CD4-positive, alpha-beta T cell (primary cell): ENCODE measurements at regions not wholly inside any gene's neighbourhood (a gene's known extent, or its start where the extent isn't known, plus 50 kb on each side); places are given as distances from the start of the nearest gene placed in this dataset.

Experiments
- ATAC-seq: fragments of 200-7000 bp; cut with Tn5 transposase; one replicate; pipeline ENCODE4 v1.10.0; 2022; ENCODE audit warnings: mild to moderate bottlenecking; ENCODE audit not compliant: poor library complexity
- CTCF ChIA-PET: fragments of 350-600 bp; sonication (Branson Sonifier 250); formaldehyde crosslinking; loops from one replicate; lab custom pipeline; 2021; ENCODE audit warnings: antibody characterized with exemption, inconsistent platforms; lab: Charles Lee
- POLR2A ChIA-PET: fragments of 350-600 bp; sonication (Branson Sonifier 250); formaldehyde crosslinking; loops from one replicate; lab custom pipeline; 2021; ENCODE audit warnings: antibody characterized with exemption, inconsistent platforms; lab: Charles Lee
- DNase-seq, 14 experiments: peaks; one replicate each; pipeline ENCODE4 v3.0.0-alpha.2; 2013 to 2020; ENCODE audit warnings: mixed read lengths in 2 of 14
- H3K27ac ChIP-seq, 2 donors: one replicate each; pipeline versions ENCODE4 v1.5.1 to v1.7.0; 2013; ENCODE audit warnings: low read length in 2 of 2, low read depth in 1 of 2, mild to moderate bottlenecking in 1 of 2
- H3K27me3 ChIP-seq, 2 experiments: 1 replicate in 1 of 2; 2 replicates in 1 of 2; pipeline versions ENCODE4 v1.6.1 to v1.7.0; 2013; ENCODE audit warnings: low read length in 2 of 2, control low read depth in 1 of 2, mild to moderate bottlenecking in 1 of 2, moderate library complexity in 1 of 2; ENCODE audit not compliant: insufficient read depth in 2 of 2, control insufficient read depth in 1 of 2
- H3K36me3 ChIP-seq: one replicate; pipeline ENCODE4 v1.6.1; 2013; ENCODE audit warnings: low read length, control low read depth; ENCODE audit not compliant: insufficient read depth
- H3K4me1 ChIP-seq: one replicate; pipeline ENCODE4 v1.6.1; 2013; ENCODE audit warnings: low read length, control low read depth; ENCODE audit not compliant: insufficient read depth
- H3K4me3 ChIP-seq: one replicate; pipeline ENCODE4 v1.5.1; 2013; ENCODE audit warnings: mild to moderate bottlenecking, low read length, moderate library complexity
- H3K9me3 ChIP-seq, 2 experiments: 1 replicate in 1 of 2; 2 replicates in 1 of 2; pipeline versions ENCODE4 v1.6.1 to v1.7.0; 2013; ENCODE audit warnings: low read length in 2 of 2, mild to moderate bottlenecking in 2 of 2, control low read depth in 1 of 2, moderate library complexity in 1 of 2; ENCODE audit not compliant: control insufficient read depth in 1 of 2, insufficient read depth in 1 of 2
- H3K27ac Mint-ChIP-seq: one replicate; pipeline ENCODE4 v1.8.0; 2020; ENCODE audit warnings: mixed read lengths
- H3K27me3 Mint-ChIP-seq: one replicate; pipeline ENCODE4 v1.8.0; 2021; ENCODE audit warnings: mixed read lengths
- H3K36me3 Mint-ChIP-seq: one replicate; pipeline ENCODE4 v1.8.0; 2021; ENCODE audit warnings: low read depth, mixed read lengths
- H3K4me1 Mint-ChIP-seq: one replicate; pipeline ENCODE4 v1.8.0; 2021; ENCODE audit warnings: low read depth, mixed read lengths
- H3K4me3 Mint-ChIP-seq: one replicate; pipeline ENCODE4 v1.8.0; 2020; ENCODE audit warnings: mild to moderate bottlenecking, mixed read lengths
- H3K9me3 Mint-ChIP-seq: one replicate; pipeline ENCODE4 v1.8.0; 2020; ENCODE audit warnings: mixed read lengths
- CTCF ChIP-seq: fragments of 200-600 bp; IDR thresholded peaks from one replicate; pipeline ENCODE4 v1.8.0; 2022; ENCODE audit warnings: antibody characterized with exemption, mild to moderate bottlenecking
- intact Hi-C, 2 experiments: fragments of 100-400 bp; cut with DNase I in 1 of 2; cut with micrococcal nuclease in 1 of 2; formaldehyde crosslinking; loops; one replicate each; pipeline versions ENCODE4 v1.15.1 to v1.9.0; 2023 to 2025; cut with DNase I, micrococcal nuclease

- no peak for TF ChIP-seq CTCF
- ChIA-PET POLR2A (no interaction called here), CTCF (no interaction called here)
- H3K27me3 ChIP-seq = no peaks in the 10 kb centered on the region
- no peaks in the 10 kb centered on the region for H3K9me3 Mint-ChIP-seq
- no peak overlapping the region for H3K27ac Mint-ChIP-seq
- peaks cover 0 to 2% of the 10 kb centered on the region in 2 experiments for H3K9me3 ChIP-seq
- no peaks in the 10 kb centered on the region for H3K36me3 ChIP-seq
- H3K27me3 Mint-ChIP-seq = no peaks in the 10 kb centered on the region
- no peaks in the 10 kb centered on the region for H3K36me3 Mint-ChIP-seq
- DNase-seq (no peak), ATAC-seq (no peak)
- intact Hi-C loops = no loop called here
- no peaks in the 10 kb centered on the region for H3K4me1 ChIP-seq
- no peak overlapping the region for H3K4me3 Mint-ChIP-seq
- H3K27ac ChIP-seq = no peak overlapping the region
- H3K4me1 Mint-ChIP-seq = no peaks in the 10 kb centered on the region
- H3K4me3 ChIP-seq = no peak overlapping the region
These were observed 306.3 kb upstream of the RGS18 start for GRCh38 chr1:191851799-191852595.

DNA sequence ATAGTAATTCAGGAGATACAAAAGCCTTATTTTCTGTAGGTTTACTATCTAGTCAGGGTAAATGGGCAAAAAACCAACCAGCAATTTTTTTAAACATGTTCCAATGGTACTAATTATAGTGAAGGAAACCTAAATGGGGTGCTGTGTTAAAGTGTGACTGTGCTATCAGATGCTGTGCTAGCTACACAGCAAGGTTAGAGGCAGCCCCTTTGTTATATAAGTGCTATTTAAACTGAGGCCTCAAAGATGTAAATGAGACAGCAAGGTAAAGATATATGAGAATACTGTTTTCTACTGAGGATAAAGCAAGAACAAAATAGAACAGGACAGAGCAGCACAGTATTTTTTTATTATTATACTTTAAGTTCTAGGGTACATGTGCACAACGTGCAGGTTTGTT is 305.4 kb upstream of the RGS18 start:
- ATAC-seq (no peak), DNase-seq (no peak)
- no peaks in the 10 kb centered on the region for H3K4me1 Mint-ChIP-seq
- H3K27ac Mint-ChIP-seq = no peak overlapping the region
- H3K4me3 ChIP-seq = no peak overlapping the region
- no peaks in the 10 kb centered on the region for H3K36me3 ChIP-seq
- no peaks in the 10 kb centered on the region for H3K27me3 Mint-ChIP-seq
- H3K4me1 ChIP-seq = no peaks in the 10 kb centered on the region
- POLR2A ChIA-PET = no interaction called here
- no peaks in the 10 kb centered on the region for H3K9me3 ChIP-seq
- H3K27me3 ChIP-seq = no peaks in the 10 kb centered on the region
- H3K27ac ChIP-seq = no peak overlapping the region
- CTCF ChIA-PET = no interaction called here
- no peaks in the 10 kb centered on the region for H3K9me3 Mint-ChIP-seq
- TF ChIP-seq CTCF = no peak
- H3K4me3 Mint-ChIP-seq = no peak overlapping the region
- intact Hi-C loops = no loop called here
- H3K36me3 Mint-ChIP-seq = no peaks in the 10 kb centered on the region

DNA sequence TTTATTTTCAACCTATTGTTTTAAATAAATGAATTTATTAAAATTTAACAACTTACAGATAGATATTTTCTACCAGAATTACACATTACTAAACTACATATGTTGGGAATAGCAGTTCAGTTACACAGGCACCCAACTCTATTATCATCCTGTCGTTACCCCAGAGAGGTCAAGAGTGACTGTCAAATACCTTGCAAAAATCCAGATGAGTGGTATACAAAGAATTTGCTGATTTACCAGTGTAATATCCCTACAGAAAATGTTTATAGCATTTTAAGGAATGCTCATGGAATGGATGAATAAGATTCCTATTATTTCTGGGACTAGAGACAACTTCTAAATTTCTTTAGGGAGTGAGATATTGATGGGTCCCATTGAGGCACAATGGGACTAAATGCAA is 300.7 kb upstream of the RGS18 start:
- Mint-ChIP-seq H3K36me3 (no peaks in the 10 kb centered on the region), H3K9me3 (no peaks in the 10 kb centered on the region), H3K27me3 (no peaks in the 10 kb centered on the region), H3K27ac (no peak overlapping the region), H3K4me1 (no peaks in the 10 kb centered on the region), H3K4me3 (no peak overlapping the region)
- POLR2A ChIA-PET = no interaction called here
- DNase-seq = no peak
- ATAC-seq = no peak
- no peaks in the 10 kb centered on the region for H3K4me1 ChIP-seq
- H3K27ac ChIP-seq = no peak overlapping the region
- no peaks in the 10 kb centered on the region for H3K27me3 ChIP-seq
- peaks cover 0 to 3% of the 10 kb centered on the region in 2 experiments for H3K9me3 ChIP-seq
- intact Hi-C loops = no loop called here
- TF ChIP-seq CTCF = no peak
- H3K4me3 ChIP-seq = no peak overlapping the region
- no peaks in the 10 kb centered on the region for H3K36me3 ChIP-seq
- CTCF ChIA-PET = no interaction called here
